Activated CD4-positive, alpha-beta T cell treated with anti-CD3 and anti-CD28 coated beads, Interleukin-2, amount 50 U/mL, for 1 hour (primary cell): ENCODE measurements at regions not wholly inside any gene's neighbourhood (a gene's known extent, or its start where the extent isn't known, plus 50 kb on each side); places are given as distances from the start of the nearest gene placed in this dataset.

Source experiments
- DNase-seq: peaks from one replicate; pipeline ENCODE4 v3.0.0-alpha.2; 2020

DNA sequence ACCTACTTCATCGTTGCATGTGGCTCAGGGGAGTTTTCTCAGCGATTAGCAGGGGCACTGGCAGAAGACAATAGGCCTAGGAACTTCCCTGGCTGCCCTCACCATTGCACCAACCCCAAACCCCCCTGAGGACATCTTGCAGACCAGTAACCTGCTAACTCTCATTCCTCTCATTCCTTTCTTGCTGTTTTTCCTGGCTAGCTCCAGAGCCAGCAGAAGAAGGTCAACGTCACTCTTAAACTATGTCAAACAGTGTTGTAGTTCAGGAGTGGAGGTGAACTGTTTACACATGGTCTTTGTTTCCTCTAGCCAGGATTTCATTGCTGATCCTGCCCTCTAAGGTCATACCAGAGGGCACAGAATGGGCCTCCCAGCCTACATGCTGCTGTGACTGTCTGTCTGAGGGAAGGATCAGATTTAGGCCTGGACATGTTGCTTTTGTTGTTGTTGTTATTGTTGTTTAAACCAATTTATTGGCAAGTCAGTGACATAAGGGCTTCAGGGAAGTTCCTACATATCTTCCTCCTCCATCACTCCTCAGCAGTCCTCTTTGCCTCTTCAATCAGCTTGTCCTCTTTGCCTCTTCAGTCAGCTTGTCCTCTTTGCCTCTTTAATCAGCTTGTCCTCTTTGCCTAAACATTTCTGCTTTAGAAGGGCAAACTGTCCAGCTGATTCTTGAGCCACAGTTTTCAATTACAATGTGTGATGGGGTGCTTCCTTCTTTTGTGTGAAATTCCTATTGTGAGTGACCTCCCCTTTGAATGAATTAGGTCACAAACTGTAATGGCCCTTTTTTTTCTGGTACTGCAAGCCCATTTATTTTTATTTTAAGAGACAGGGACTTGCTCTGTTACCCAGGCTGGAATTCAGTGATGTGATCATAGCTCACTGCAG is 471.9 kb upstream of the TNP1 start:
- DNase-seq = no peak

GRCh38 chr2:217330647-217331046 is 470.8 kb upstream of the TNP1 start:
- DNase-seq = no peak

DNA sequence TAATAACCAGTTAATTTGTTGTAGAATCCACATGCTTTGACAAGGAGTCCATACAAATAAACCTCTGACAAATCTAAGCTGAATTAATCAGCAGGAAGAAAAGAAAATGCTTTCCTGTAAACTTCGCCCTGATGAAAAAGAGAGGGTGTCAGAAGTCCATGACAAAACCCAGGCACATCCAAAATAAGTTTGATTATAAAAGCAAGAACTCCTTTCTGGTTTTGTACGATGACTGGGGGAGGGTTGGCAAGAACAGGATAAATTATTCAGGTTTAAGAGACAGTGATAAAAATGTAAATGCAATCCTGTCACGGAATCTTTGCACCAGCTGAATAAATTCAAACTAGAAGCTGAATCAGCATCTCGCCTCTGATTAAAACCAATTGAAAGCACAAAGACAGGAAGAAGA is 469.2 kb upstream of the TNP1 start:
- DNase-seq = no peak

DNA sequence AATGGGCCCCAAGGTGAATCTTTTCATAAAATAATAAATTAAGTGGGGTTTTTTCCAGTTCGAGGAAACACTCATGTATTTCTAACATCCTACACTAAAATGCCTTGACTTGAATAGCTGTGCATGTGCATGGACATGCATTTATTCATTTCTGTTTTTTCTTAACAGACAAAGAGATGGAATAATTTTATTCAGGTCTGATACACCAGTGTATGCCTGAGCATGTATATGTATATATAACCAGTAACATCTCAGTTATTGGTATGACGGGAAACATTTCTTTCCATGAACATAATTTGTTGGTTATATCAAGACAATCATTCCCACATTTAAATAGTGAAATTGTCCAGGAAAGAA is 468.7 kb upstream of the TNP1 start:
- DNase-seq = no peak

- no peak for DNase-seq
Observed at GRCh38 chr2:217327953-217328621, 468.2 kb upstream of the TNP1 start.

DNA sequence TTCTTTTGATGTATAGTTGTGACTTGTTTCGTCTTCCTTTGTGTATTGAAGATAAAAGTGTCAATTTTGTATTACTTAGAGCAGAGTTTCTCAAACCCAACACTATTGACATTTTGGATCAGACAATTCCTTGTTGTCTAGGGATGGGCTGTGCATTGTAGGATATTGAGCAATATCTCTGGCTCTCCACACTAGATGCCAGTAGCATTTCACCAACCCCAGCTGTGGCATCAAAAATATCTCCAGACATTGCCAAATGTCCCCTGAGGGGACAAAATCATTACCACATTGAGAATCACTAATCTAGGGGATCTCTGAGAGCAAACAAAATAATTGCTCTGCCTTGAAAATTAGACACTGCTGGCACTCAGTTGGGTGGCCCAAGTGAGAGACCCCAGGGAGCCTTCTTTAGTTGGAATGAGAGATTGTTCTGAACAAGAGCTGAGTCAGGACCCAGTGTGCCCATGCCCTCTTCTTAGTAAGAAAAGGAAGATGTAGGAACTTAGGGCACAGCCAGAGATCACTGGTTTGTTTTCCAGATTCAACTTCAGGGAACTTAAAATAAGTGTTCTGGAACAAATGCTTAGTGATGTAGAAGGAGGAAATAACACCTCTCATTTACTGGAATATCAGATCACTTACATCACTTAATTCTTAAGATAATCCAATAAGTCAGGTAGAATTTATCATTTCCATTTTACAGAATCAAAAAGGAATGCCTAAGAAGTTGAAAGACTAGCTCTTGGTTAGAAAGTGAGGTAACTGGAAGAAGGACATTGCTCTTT is 466.6 kb upstream of the TNP1 start:
- no peak for DNase-seq

DNA sequence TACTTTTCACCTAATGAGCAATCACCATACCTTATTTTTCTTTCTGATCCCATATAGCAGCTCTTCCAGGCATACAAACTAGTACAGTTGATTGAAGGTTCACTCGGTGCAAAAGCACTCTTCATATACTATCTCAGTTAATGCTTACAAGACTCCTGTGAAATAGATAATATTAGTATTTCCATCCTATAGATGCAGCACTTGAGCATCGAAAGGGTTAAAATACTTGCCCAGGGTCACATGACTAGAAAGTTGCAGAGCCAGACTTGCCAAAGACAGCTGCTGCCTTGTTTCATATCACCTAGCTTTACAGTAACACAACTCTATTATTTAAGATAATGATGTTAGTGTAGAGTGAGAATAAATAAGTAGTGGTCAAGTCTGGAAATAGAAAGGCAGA is 466.0 kb upstream of the TNP1 start:
- no peak for DNase-seq

GRCh38 chr2:217325251-217325650 is 465.4 kb upstream of the TNP1 start:
- DNase-seq = no peak

GRCh38 chr2:217316743-217317142 is 456.9 kb upstream of the TNP1 start:
- no peak for DNase-seq

DNA sequence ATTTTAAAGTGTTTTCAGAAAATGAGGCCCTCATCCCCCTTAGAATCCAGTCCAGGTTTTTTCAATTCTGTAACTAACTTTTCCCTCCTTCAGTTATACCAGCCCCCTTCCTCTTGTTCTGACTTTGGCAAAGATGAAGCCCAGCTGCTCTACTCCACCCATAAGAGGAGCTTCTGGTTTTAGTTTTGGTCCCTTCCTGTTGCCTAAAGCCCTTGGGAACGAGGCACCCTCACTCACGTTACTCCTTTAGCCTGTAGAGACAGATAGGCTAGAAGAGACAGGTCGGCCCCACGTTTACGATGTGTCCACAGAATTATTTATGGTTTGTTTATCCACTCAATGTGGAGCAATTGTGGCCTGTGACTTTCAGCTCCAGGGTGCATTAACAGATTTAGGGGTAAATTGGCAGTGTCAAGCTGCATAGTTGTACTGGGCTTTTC is 454.2 kb upstream of the TNP1 start:
- DNase-seq = no peak

DNA sequence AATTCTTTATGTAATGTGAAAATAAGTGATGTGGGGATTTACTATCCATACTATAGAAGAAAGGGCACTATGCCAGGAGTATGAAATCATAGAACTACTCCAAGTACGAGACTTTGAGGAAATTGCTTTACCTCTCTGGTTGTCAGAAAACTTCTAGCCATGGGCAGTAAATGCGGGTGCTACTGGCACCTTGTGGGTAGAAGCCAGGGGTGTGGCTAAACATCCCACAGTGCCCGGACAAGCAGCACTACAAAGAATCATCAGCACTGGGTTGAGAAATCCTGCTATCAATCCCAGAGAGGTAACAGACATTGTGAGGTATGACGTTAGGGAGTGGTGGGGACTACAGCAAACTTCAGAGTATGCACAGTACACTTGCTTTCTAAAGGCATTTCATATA is 453.5 kb upstream of the TNP1 start:
- DNase-seq = no peak

GRCh38 chr2:217309056-217309455 is 449.2 kb upstream of the TNP1 start:
- no peak for DNase-seq

DNA sequence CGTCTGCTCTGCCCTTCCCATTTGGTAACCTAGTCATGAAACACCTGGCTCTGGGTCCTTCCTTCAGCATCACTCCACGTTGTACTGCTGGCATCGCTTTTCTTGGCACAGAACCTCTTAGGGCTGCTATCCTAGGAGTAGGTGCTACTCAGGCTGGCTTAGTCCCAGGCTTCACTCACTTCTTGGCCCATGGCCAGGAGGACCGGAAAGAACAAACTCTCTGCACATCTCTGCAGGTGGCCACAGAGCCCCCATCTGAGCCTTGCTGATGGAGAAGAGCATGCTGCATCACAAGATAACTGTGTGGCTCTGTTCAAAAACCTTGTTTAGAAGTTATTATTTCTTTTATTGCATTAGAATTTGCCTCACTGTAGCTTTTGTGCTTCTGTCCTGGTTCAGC is 447.2 kb upstream of the TNP1 start:
- DNase-seq = no peak

DNA sequence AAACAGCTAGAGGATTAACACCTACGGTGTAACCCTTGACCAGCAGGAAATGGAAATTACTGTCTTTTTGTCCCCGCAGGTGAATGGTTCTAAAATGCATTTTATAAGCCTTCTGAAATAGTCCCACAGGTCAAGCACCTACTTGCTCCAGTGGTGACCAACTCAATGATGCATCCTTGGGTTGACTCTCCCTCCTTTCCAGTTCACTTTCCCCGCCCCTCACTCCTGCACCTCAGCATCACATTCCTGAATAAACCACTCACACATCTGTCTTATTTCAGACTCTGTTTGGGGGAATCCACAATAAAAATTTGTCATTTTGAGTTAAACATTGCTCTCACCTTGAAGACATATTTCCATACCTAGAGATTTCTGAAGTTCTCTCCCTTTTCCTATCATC is 446.0 kb upstream of the TNP1 start:
- DNase-seq = no peak

DNA sequence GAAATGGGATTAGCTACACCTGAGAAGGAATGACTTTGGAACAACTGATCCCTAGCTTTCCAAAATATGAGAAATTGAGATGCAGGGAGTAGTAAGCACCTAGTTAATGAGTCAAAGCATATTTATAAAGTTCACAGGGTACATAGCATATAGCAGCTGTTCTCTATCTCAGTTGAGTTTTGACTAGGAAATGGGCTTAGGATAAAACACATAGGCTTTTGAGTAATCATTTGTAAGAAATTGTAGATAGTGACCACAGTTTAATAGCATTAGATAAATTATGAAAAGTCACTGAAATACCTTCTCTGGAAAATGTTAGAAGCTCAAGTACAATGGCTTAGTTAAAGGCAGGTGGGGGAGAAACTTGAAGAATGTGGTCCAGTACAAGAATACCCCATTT is 444.7 kb upstream of the TNP1 start:
- DNase-seq = no peak

DNA sequence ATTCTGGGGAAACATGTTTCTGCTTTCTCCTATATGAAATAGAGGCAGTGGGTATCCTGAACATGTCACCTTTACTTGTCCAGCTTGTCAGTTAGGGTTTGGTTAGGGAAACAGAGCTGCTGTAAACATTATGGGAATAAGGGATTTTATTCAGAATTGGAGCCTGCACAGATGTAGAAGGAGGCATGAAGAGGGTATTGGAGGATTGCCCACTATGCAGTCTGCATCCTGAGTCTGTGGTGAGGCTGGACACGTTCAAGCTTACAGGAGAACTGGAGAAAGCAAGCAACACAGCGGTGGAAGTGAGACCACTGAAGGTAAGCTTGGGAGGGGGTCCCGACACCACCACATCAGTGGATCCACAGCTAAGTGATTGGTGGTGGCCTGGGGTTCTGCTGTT is 443.0 kb upstream of the TNP1 start:
- DNase-seq = no peak

- no peak for DNase-seq
Observed at GRCh38 chr2:217301142-217301925, 441.5 kb upstream of the TNP1 start.

GRCh38 chr2:217299590-217299989 is 439.7 kb upstream of the TNP1 start:
- DNase-seq = no peak

DNA sequence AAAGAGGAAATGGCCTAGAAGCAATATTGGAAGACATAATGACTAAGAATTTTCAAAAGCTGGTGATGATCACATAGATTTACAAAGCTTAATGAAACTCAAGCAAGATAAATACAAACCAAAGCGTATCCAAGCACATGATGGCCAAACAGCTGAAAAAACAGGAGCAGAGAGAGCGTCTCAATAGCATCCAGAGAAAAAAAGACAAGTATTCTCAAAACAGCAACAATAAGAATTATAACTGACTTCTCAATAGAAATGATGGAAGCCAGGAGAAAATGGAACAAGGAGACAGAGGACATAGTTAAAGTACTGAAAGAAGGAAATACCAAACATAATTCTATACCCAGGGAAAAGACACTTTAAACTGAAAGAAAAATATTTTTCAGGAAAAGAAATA is 437.2 kb upstream of the TNP1 start:
- DNase-seq = no peak

GRCh38 chr2:217294818-217295217 is 435.0 kb upstream of the TNP1 start:
- DNase-seq = no peak

GRCh38 chr2:217294211-217294610 is 434.3 kb upstream of the TNP1 start:
- no peak for DNase-seq

DNA sequence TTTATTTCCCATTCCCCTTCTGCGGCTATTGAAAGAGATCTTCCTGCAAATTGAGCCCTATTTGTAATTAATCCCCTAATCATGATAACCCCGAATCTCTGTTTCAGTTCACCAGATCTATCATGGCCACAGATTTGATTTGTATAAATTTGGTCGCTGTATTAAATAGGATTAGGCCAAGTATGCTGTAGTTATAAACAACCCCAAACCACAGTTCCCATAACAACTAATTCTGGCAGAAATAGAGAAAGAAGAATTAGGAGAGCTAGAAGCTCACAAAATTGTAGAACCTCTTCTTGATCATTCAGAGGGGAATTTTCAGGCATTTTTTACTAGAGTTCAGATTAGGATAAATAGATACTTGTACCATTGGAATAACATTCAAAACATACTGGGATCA is 433.7 kb upstream of the TNP1 start:
- DNase-seq = no peak

- no peak for DNase-seq
Observed at GRCh38 chr2:217293046-217293445, 433.2 kb upstream of the TNP1 start.
